ENCODE measurements at regions not wholly inside any gene's neighbourhood (a gene's known extent, or its start where the extent isn't known, plus 50 kb on each side); places are given as distances from the start of the nearest gene placed in this dataset.

- no peak for TF ChIP-seq CTCF (IDR thresholded peaks at IDR 0.05; ENCODE audit: low read depth, low read length)
- no peak for DNase-seq (ENCODE audit: low read depth in 2 of 2)
- no peak overlapping the region for H3K4me3 ChIP-seq (replicated peaks in 1 of 2; ENCODE audit: low read depth in 2 of 2, low read length in 2 of 2)
Observed at GRCh38 chr14:26261368-26262122, 336.3 kb downstream of the NOVA1 start.

- no peak overlapping the region for H3K4me3 ChIP-seq (replicated peaks in 1 of 2; ENCODE audit: low read depth in 2 of 2, low read length in 2 of 2)
- TF ChIP-seq CTCF (IDR thresholded peaks at IDR 0.05; ENCODE audit: low read depth, low read length) = peak; percentile 37
- peak; percentile 44 to 72 for DNase-seq (ENCODE audit: low read depth in 2 of 2)
Observed at GRCh38 chr14:26255213-26255612, 342.6 kb downstream of the NOVA1 start.

- DNase-seq (ENCODE audit: low read depth in 2 of 2) = no peak
- TF ChIP-seq CTCF (IDR thresholded peaks at IDR 0.05; ENCODE audit: low read depth, low read length) = no peak
- no peak overlapping the region for H3K4me3 ChIP-seq (replicated peaks in 1 of 2; ENCODE audit: low read depth in 2 of 2, low read length in 2 of 2)
Observed at GRCh38 chr14:26252176-26252575, 345.7 kb downstream of the NOVA1 start.

GRCh38 chr14:26233118-26233517 is 364.7 kb downstream of the NOVA1 start:
- DNase-seq (ENCODE audit: low read depth in 2 of 2) = no peak
- H3K4me3 ChIP-seq (replicated peaks in 1 of 2; ENCODE audit: low read depth in 2 of 2, low read length in 2 of 2) = no peak overlapping the region
- no peak for TF ChIP-seq CTCF (IDR thresholded peaks at IDR 0.05; ENCODE audit: low read depth, low read length)

GRCh38 chr14:26218861-26219260 is 379.0 kb downstream of the NOVA1 start:
- no peak for DNase-seq (ENCODE audit: low read depth in 2 of 2)
- TF ChIP-seq CTCF (IDR thresholded peaks at IDR 0.05; ENCODE audit: low read depth, low read length) = no peak
- no peak overlapping the region for H3K4me3 ChIP-seq (replicated peaks in 1 of 2; ENCODE audit: low read depth in 2 of 2, low read length in 2 of 2)

GRCh38 chr14:26217778-26218177 is 380.1 kb downstream of the NOVA1 start:
- TF ChIP-seq CTCF (IDR thresholded peaks at IDR 0.05; ENCODE audit: low read depth, low read length) = no peak
- no peak for DNase-seq (ENCODE audit: low read depth in 2 of 2)

GRCh38 chr14:26216786-26217185 is 381.0 kb downstream of the NOVA1 start:
- H3K4me3 ChIP-seq (replicated peaks in 1 of 2; ENCODE audit: low read depth in 2 of 2, low read length in 2 of 2) = no peak overlapping the region
- no peak for TF ChIP-seq CTCF (IDR thresholded peaks at IDR 0.05; ENCODE audit: low read depth, low read length)
- no peak for DNase-seq (ENCODE audit: low read depth in 2 of 2)

More at GRCh38 chr14:26217778-26218177, 380.1 kb downstream of the NOVA1 start:
- H3K4me3 ChIP-seq (replicated peaks in 1 of 2; ENCODE audit: low read depth in 2 of 2, low read length in 2 of 2) = no peak overlapping the region

Data from cardiac fibroblast (primary cell).